Coronary artery (tissue), 2 donors: ENCODE measurements at regions not wholly inside any gene's neighbourhood (a gene's known extent, or its start where the extent isn't known, plus 50 kb on each side); places are given as distances from the start of the nearest gene placed in this dataset.

Experiments used
- DNase-seq: peaks from one replicate; pipeline ENCODE4 v3.0.0-alpha.2; 2017; ENCODE audit warnings: low spot score
- H3K27ac ChIP-seq, 2 donors: fragments of 200-600 bp; sonication (generic); one replicate each; pipeline ENCODE4 v1.5.1; 2016 to 2019
- H3K4me3 ChIP-seq: fragments of 200-600 bp; sonication (generic); 2 replicates; pipeline ENCODE4 v1.5.1; 2016; ENCODE audit warnings: mild to moderate bottlenecking, moderate library complexity
- CTCF ChIP-seq: fragments of 200-600 bp; sonication (generic); IDR thresholded peaks from one replicate; pipeline ENCODE4 v1.5.1; 2019; ENCODE audit warnings: antibody characterized with exemption

GRCh38 chr2:152894051-152894450 lies 175.6 kb downstream of the ARL6IP6 start:
- Histone ChIP-seq H3K27ac (no peak overlapping the region), H3K4me3 (no peak overlapping the region)
- TF ChIP-seq CTCF = no peak
- DNase-seq = no peak

GRCh38 chr2:152890736-152891135 lies 172.3 kb downstream of the ARL6IP6 start:
- no peak overlapping the region for H3K4me3 ChIP-seq
- H3K27ac ChIP-seq = no peak overlapping the region
- no peak for TF ChIP-seq CTCF
- no peak for DNase-seq

- TF ChIP-seq CTCF = no peak
- H3K27ac ChIP-seq = no peak overlapping the region
- no peak for DNase-seq
- no peak overlapping the region for H3K4me3 ChIP-seq
Observed at GRCh38 chr2:152883951-152884487, 165.6 kb downstream of the ARL6IP6 start.

GRCh38 chr2:152881527-152881926 lies 163.1 kb downstream of the ARL6IP6 start:
- no peak for TF ChIP-seq CTCF
- no peak overlapping the region for H3K4me3 ChIP-seq
- H3K27ac ChIP-seq = no peak overlapping the region
- no peak for DNase-seq

GRCh38 chr2:152879275-152879674 lies 160.9 kb downstream of the ARL6IP6 start:
- H3K27ac ChIP-seq = no peak overlapping the region
- no peak for DNase-seq
- no peak overlapping the region for H3K4me3 ChIP-seq
- TF ChIP-seq CTCF = no peak

- TF ChIP-seq CTCF = no peak
- H3K27ac ChIP-seq = no peak overlapping the region
- no peak overlapping the region for H3K4me3 ChIP-seq
- DNase-seq = no peak
Observed at GRCh38 chr2:152875701-152876695, 157.6 kb downstream of the ARL6IP6 start.

GRCh38 chr2:152874955-152875354 lies 156.5 kb downstream of the ARL6IP6 start:
- no peak overlapping the region for H3K27ac ChIP-seq
- TF ChIP-seq CTCF = no peak
- H3K4me3 ChIP-seq = no peak overlapping the region
- DNase-seq = no peak
